ENCODE measurements at regions not wholly inside any gene's neighbourhood (a gene's known extent, or its start where the extent isn't known, plus 50 kb on each side); places are given as distances from the start of the nearest gene placed in this dataset.
"Not testable (repeated sequence)": the region's sequence is repeated elsewhere in the genome, so short reads cannot be mapped to it uniquely, and the experiment has no call there.

DNA sequence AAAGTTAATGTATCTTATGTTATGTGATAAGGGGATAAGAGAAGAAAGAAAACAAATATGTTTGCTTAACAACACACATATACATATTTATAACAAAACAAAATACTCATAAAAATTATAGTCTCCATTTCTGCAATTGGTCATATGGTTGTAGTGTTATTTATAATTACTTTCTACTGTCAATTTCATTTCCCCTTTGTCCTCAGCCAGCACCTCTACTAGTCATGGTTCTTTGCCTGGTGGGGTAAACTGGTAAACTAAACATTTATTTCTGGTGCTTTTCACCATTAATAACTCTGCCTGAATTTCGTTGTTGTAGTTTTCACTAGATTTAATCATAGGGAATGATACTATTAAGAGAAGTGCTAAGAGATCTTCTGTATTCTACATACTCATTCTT, 88.0 kb upstream of the ALCAM start:
- DNase-seq: no peak

DNA sequence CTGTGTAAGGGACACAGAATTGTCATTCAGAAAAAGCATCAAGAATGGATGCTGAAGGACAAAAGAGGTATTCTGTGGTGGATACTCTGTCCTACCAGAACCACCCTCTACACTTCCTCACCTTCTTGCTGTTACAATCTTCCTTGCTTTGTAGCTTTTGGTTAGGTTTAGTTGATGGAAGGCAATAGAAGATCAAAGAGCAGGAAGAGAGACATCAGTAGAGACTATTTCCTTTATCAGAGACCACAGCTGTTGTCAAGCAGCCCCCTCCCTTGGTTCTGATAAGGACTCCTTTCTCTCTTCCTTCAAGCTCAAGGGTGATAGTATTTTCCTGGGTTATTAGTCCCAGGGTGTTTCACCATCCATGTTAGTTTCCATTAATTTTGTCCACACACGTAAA, 84.7 kb upstream of the ALCAM start:
- DNase-seq: no peak

DNA sequence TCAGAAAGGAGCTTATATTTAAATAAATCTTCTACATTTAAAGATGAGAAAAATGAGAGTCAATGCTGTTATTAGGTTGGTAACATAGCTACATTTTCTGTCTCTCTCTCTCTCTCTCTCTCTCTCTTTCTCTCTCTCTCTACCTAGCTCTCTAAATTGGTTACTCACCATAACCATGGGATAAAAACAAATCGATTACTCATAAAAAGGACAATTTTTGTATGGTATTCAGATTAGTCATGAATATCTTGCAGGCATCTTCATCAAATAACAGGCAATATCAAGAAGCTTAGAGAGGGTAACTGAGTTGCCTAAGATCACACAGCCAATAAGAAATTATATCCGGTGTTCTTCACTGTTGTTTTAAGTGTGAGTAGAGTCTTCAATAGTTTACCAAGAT, 81.8 kb upstream of the ALCAM start:
- no peak for DNase-seq

- no peak for DNase-seq
Measured at GRCh38 chr3:105285653-105286241, 81.0 kb upstream of the ALCAM start.

DNA sequence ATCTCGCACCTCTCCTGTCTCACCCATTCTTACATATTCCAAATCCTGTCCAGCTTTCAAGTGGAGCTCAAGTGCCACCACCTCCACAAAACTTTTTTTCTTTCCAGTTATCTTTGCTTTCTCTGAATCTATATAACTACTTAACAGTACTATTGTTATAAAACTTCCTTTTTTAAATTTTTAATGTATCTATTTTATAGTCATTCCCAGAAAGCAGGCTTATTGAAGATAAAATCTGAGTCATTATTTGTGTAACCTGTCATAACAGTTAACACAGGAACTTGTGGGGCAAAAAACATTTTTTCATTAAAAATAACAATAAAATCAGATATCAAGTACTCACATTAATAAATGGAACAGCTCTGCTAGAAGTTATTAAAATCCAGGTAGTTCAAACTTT, 73.3 kb upstream of the ALCAM start:
- no peak for DNase-seq

- not testable (repeated sequence) for DNase-seq
Measured at GRCh38 chr3:105296182-105296822, 70.4 kb upstream of the ALCAM start.

DNA sequence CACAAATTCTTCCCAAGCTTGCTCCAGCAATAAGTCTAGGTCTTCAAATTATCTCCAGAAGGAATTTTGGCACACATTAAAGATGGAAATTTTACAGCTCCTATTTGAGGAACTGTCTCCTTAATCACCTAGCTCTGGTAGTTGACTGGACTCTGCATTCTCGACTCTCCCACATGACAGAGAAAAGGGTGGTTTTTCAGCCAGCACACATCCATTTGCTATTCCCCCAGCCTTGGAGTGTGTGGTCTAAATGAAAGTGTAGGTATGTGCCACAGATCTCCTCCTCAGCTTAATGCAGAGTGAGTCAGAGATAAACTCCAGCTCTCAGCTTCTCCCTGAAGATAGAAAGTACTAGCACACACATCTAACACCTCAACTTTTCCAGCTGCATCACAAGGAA, 62.2 kb upstream of the ALCAM start:
- no peak for DNase-seq

DNA sequence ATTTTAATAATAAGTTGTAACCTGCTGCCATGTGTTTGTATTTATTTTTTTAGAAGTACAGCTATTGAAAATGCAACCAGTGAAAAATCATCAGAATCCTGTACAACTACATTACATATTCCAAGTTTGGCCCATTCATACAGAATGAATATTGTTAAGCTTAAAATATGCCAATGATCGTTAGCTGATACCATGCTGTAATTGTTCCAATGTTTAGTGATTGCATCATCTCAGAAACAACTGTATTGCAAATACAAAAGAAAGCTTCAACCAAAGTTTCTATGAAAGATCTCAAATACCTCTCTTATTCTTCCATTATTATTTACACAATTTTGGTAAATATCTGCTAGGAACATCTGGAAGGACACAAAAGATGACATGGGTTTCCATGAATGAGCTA, 51.6 kb upstream of the ALCAM start:
- DNase-seq: no peak

- DNase-seq: no peak
Measured at GRCh38 chr3:105315815-105316214, 50.9 kb upstream of the ALCAM start.

DNA sequence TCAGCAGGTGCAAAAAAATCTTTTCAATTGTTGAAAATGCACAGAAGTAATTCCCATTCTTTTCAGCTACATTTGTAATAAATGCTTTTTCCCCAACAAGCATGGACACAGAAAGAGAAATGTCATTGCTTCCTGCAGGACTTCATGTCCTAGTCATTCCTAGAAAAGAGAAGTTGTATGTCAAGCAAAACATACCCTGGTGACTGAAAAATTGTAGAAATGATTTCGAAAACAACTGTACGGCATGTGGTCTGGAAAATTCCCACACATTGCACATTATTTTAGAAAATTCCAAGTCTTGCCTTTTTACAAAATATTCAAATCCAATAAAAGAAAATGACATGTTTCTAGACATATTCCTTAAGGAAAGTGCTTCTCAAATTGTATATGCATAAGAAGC, 50.4 kb upstream of the ALCAM start:
- DNase-seq: no peak
